ENCODE measurements at regions not wholly inside any gene's neighbourhood (a gene's known extent, or its start where the extent isn't known, plus 50 kb on each side); places are given as distances from the start of the nearest gene placed in this dataset.

GRCh38 chr4:175065228-175065627, 147.1 kb downstream of the ADAM29 start:
- no peak for TF ChIP-seq GATA3 (IDR thresholded peaks at IDR 0.05; ENCODE audit: low read depth, low read length)
- no peak for TF ChIP-seq GATA2 (IDR thresholded peaks at IDR 0.05; ENCODE audit: low read depth, low read length)
